Esophagus squamous epithelium (tissue), 4 donors: ENCODE measurements at regions not wholly inside any gene's neighbourhood (a gene's known extent, or its start where the extent isn't known, plus 50 kb on each side); places are given as distances from the start of the nearest gene placed in this dataset.

ENCODE experiments used
- CTCF ChIP-seq, 6 experiments: fragments of 450-650 bp in 4 of 6; fragments of 200-600 bp in 2 of 6; sonication (generic) in 2 of 6; IDR thresholded peaks; one replicate each; pipeline ENCODE4 v1.5.1; 2016 to 2019; ENCODE audit warnings: antibody characterized with exemption in 6 of 6, mild to moderate bottlenecking in 4 of 6, moderate library complexity in 4 of 6
- POLR2A ChIP-seq, 4 donors: fragments of 450-650 bp; IDR thresholded peaks; one replicate each; pipeline ENCODE4 v1.6.1; 2017; ENCODE audit warnings: antibody characterized with exemption in 4 of 4, mild to moderate bottlenecking in 4 of 4, moderate library complexity in 3 of 4

- no peak for TF ChIP-seq CTCF (IDR thresholded peaks at IDR 0.05)
- no peak for TF ChIP-seq POLR2A (IDR thresholded peaks at IDR 0.05)
Observed at GRCh38 chr16:82389956-82390650, 220.1 kb upstream of the MPHOSPH6 start.
